ENCODE measurements at regions not wholly inside any gene's neighbourhood (a gene's known extent, or its start where the extent isn't known, plus 50 kb on each side); places are given as distances from the start of the nearest gene placed in this dataset.
"Not testable (repeated sequence)": the region's sequence is repeated elsewhere in the genome, so short reads cannot be mapped to it uniquely, and the experiment has no call there.

GRCh38 chr1:78334114-78334513 is 156.7 kb upstream of the PTGFR start:
- Histone ChIP-seq H3K4me3 (ENCODE audit: low read length) (no peak overlapping the region), H3K27me3 (ENCODE audit: control insufficient read depth, insufficient read depth, low read length) (no peaks in the 10 kb centered on the region), H3K27ac (ENCODE audit: low read length) (no peak overlapping the region), H3K4me1 (ENCODE audit: control insufficient read depth, low read depth, low read length) (no peaks in the 10 kb centered on the region), H3K9me3 (ENCODE audit: control insufficient read depth, low read depth, low read length) (no peaks in the 10 kb centered on the region), H3K9ac (ENCODE audit: low read length) (no peak overlapping the region), H3K36me3 (ENCODE audit: control insufficient read depth, low read depth, low read length) (no peaks in the 10 kb centered on the region)

DNA sequence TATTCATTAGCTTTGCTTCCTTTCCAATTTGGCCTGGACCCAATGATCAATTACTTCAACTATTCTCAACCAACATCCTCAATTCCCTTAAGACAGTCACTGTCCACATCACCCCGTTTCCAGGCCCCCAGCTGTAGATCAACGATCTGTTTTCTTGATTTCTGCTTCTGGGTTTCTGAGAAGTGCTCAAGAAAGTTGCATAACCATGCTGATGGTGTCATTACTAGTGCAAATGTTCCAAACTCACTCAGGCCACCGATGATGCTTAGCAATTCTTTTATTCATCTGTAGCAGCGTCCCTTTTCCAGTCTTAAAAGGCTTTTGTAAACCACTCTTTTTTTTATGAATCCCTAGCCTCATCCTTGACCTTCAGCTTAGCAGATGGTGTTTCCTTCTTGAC is 155.8 kb upstream of the PTGFR start:
- H3K4me3 ChIP-seq (ENCODE audit: low read length): no peak overlapping the region

GRCh38 chr1:78336751-78337150 is 154.0 kb upstream of the PTGFR start:
- H3K4me3 ChIP-seq (ENCODE audit: low read length); H3K4me1 ChIP-seq (ENCODE audit: control insufficient read depth, low read depth, low read length); H3K9me3 ChIP-seq (ENCODE audit: control insufficient read depth, low read depth, low read length); H3K27me3 ChIP-seq (ENCODE audit: control insufficient read depth, insufficient read depth, low read length); H3K9ac ChIP-seq (ENCODE audit: low read length); H3K36me3 ChIP-seq (ENCODE audit: control insufficient read depth, low read depth, low read length); H3K27ac ChIP-seq (ENCODE audit: low read length): not testable (repeated sequence)

More for the DNA sequence above, 155.8 kb upstream of the PTGFR start:
- Histone ChIP-seq H3K4me1 (ENCODE audit: control insufficient read depth, low read depth, low read length) (no peaks in the 10 kb centered on the region), H3K9ac (ENCODE audit: low read length) (no peak overlapping the region), H3K27me3 (ENCODE audit: control insufficient read depth, insufficient read depth, low read length) (no peaks in the 10 kb centered on the region), H3K27ac (ENCODE audit: low read length) (no peak overlapping the region), H3K9me3 (ENCODE audit: control insufficient read depth, low read depth, low read length) (no peaks in the 10 kb centered on the region), H3K36me3 (ENCODE audit: control insufficient read depth, low read depth, low read length) (no peaks in the 10 kb centered on the region)

DNA sequence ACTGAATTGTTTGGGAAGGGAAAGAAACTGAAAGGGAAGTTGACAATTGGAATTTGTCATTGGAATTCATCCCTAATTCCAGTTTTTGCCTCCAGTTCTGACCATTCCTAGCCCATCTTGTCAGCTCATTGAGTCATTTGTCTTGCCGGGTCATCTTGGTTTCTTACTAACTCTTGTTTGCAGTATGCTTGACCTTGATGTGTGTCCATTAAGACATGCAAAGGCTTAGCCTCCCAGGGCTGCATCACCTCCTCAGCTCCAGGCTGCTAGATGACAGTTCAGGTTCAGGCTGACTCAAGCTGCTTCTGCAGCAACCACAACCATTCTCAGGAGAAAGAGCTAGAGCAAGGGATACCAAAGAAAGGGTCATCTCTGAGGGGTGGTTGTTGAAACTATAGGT is 151.3 kb upstream of the PTGFR start:
- Histone ChIP-seq H3K27ac (ENCODE audit: low read length) (no peak overlapping the region), H3K9ac (ENCODE audit: low read length) (no peak overlapping the region), H3K9me3 (ENCODE audit: control insufficient read depth, low read depth, low read length) (no peaks in the 10 kb centered on the region), H3K36me3 (ENCODE audit: control insufficient read depth, low read depth, low read length) (no peaks in the 10 kb centered on the region), H3K4me3 (ENCODE audit: low read length) (no peak overlapping the region), H3K4me1 (ENCODE audit: control insufficient read depth, low read depth, low read length) (no peaks in the 10 kb centered on the region), H3K27me3 (ENCODE audit: control insufficient read depth, insufficient read depth, low read length) (no peaks in the 10 kb centered on the region)

DNA sequence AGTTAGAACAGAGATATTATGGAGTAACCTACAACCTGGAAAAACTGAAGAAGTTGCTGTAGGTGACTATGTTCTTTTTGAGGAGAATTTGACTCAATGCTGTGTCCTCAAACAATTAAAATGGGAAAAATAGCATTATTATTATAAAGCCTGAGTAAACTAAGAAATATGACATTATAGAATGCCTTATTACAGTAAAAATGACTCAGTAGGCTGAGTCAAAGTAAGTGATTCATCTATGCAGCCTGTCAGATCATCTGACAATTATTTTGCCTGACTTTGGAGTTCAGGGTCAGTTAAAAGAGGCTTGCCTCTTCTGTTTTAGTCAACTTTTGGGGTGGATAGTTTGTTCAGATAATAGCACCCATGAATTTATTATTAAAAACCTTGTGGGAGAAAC is 150.8 kb upstream of the PTGFR start:
- Histone ChIP-seq H3K36me3 (ENCODE audit: control insufficient read depth, low read depth, low read length) (no peaks in the 10 kb centered on the region), H3K4me1 (ENCODE audit: control insufficient read depth, low read depth, low read length) (no peaks in the 10 kb centered on the region), H3K27ac (ENCODE audit: low read length) (no peak overlapping the region), H3K27me3 (ENCODE audit: control insufficient read depth, insufficient read depth, low read length) (no peaks in the 10 kb centered on the region), H3K9me3 (ENCODE audit: control insufficient read depth, low read depth, low read length) (no peaks in the 10 kb centered on the region), H3K4me3 (ENCODE audit: low read length) (no peak overlapping the region), H3K9ac (ENCODE audit: low read length) (no peak overlapping the region)

DNA sequence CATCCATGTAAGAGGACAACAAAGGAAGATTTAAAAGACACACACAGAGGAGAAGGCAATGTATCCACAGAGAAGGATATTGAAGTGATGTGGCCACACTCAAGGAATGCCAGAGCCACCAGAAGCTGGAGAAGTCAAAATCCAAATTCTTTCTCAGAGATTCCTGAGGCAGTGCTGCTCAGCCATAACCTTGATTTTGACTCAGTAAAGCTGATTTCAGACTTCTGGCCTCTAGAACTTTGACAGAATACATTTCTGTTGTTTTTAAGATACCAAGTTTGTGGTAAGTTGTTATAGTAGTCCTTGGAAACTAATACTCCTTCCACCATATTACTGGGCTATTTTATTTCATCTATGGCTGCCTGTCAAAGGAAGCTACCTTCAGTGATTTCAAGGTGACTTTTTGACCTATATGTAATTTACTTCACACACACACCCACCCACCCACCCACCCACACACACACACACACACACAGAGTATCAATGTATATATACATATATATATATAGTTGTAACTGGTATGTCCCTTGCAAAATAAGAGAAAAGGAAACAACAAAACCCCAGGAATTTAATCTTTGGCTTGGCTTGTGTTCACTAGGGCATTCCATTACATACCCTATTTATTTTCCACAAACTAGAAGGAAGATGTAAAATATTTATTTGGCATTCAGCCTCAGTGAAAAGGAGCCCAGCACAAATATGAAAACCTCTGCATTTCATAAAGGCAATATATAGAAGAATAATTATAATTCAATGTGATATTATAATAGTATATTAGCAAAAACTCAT is 142.1 kb upstream of the PTGFR start:
- Histone ChIP-seq H3K9me3 (ENCODE audit: control insufficient read depth, low read depth, low read length) (no peaks in the 10 kb centered on the region), H3K27me3 (ENCODE audit: control insufficient read depth, insufficient read depth, low read length) (no peaks in the 10 kb centered on the region)

GRCh38 chr1:78351551-78352216 is 139.1 kb upstream of the PTGFR start:
- no peaks in the 10 kb centered on the region for H3K4me1 ChIP-seq (ENCODE audit: control insufficient read depth, low read depth, low read length)
- H3K9me3 ChIP-seq (ENCODE audit: control insufficient read depth, low read depth, low read length): no peaks in the 10 kb centered on the region
- no peak overlapping the region for H3K27ac ChIP-seq (ENCODE audit: low read length)
- no peaks in the 10 kb centered on the region for H3K27me3 ChIP-seq (ENCODE audit: control insufficient read depth, insufficient read depth, low read length)
- no peak overlapping the region for H3K4me3 ChIP-seq (ENCODE audit: low read length)
- H3K36me3 ChIP-seq (ENCODE audit: control insufficient read depth, low read depth, low read length): no peaks in the 10 kb centered on the region
- no peak overlapping the region for H3K9ac ChIP-seq (ENCODE audit: low read length)

More for the DNA sequence above, 142.1 kb upstream of the PTGFR start:
- H3K36me3 ChIP-seq (ENCODE audit: control insufficient read depth, low read depth, low read length): no peaks in the 10 kb centered on the region
- no peak overlapping the region for H3K9ac ChIP-seq (ENCODE audit: low read length)
- no peak overlapping the region for H3K4me3 ChIP-seq (ENCODE audit: low read length)
- H3K27ac ChIP-seq (ENCODE audit: low read length): no peak overlapping the region
- no peaks in the 10 kb centered on the region for H3K4me1 ChIP-seq (ENCODE audit: control insufficient read depth, low read depth, low read length)

GRCh38 chr1:78355656-78356055 is 135.1 kb upstream of the PTGFR start:
- Histone ChIP-seq H3K9ac (ENCODE audit: low read length) (no peak overlapping the region), H3K27ac (ENCODE audit: low read length) (no peak overlapping the region), H3K4me1 (ENCODE audit: control insufficient read depth, low read depth, low read length) (no peaks in the 10 kb centered on the region), H3K4me3 (ENCODE audit: low read length) (no peak overlapping the region), H3K9me3 (ENCODE audit: control insufficient read depth, low read depth, low read length) (no peaks in the 10 kb centered on the region), H3K36me3 (ENCODE audit: control insufficient read depth, low read depth, low read length) (no peaks in the 10 kb centered on the region), H3K27me3 (ENCODE audit: control insufficient read depth, insufficient read depth, low read length) (no peaks in the 10 kb centered on the region)

GRCh38 chr1:78358165-78358564 is 132.6 kb upstream of the PTGFR start:
- no peak overlapping the region for H3K4me3 ChIP-seq (ENCODE audit: low read length)

DNA sequence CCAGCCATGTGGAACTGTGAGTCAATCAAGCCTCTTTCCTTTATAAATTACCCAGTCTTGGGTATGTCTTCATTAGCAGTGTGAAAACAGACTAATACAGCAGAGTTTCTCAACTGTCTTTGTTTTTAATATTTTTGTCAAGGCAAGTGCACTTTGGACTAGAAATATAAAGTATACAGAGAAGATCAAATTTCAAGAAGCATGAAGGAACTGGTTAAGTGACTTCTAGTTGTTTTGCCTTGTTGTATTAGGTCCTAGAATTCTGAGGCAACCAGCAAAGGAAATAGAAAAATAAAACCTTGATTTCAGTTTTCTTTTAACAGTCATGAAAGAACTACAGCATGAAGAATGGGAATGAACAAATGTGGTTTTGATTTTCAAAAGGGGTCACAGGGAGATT is 131.1 kb upstream of the PTGFR start:
- no peaks in the 10 kb centered on the region for H3K27me3 ChIP-seq (ENCODE audit: control insufficient read depth, insufficient read depth, low read length)
- H3K4me3 ChIP-seq (ENCODE audit: low read length): no peak overlapping the region
- H3K27ac ChIP-seq (ENCODE audit: low read length): no peak overlapping the region
- no peaks in the 10 kb centered on the region for H3K9me3 ChIP-seq (ENCODE audit: control insufficient read depth, low read depth, low read length)
- no peaks in the 10 kb centered on the region for H3K36me3 ChIP-seq (ENCODE audit: control insufficient read depth, low read depth, low read length)
- H3K9ac ChIP-seq (ENCODE audit: low read length): no peak overlapping the region
- no peaks in the 10 kb centered on the region for H3K4me1 ChIP-seq (ENCODE audit: control insufficient read depth, low read depth, low read length)

More at GRCh38 chr1:78358165-78358564, 132.6 kb upstream of the PTGFR start:
- H3K4me1 ChIP-seq (ENCODE audit: control insufficient read depth, low read depth, low read length): no peaks in the 10 kb centered on the region
- H3K27ac ChIP-seq (ENCODE audit: low read length): no peak overlapping the region
- H3K27me3 ChIP-seq (ENCODE audit: control insufficient read depth, insufficient read depth, low read length): no peaks in the 10 kb centered on the region
- no peaks in the 10 kb centered on the region for H3K9me3 ChIP-seq (ENCODE audit: control insufficient read depth, low read depth, low read length)
- no peaks in the 10 kb centered on the region for H3K36me3 ChIP-seq (ENCODE audit: control insufficient read depth, low read depth, low read length)
- H3K9ac ChIP-seq (ENCODE audit: low read length): no peak overlapping the region

- H3K27me3 ChIP-seq (ENCODE audit: control insufficient read depth, insufficient read depth, low read length): no peaks in the 10 kb centered on the region
- no peak overlapping the region for H3K4me3 ChIP-seq (ENCODE audit: low read length)
- no peaks in the 10 kb centered on the region for H3K36me3 ChIP-seq (ENCODE audit: control insufficient read depth, low read depth, low read length)
- H3K9me3 ChIP-seq (ENCODE audit: control insufficient read depth, low read depth, low read length): no peaks in the 10 kb centered on the region
- no peaks in the 10 kb centered on the region for H3K4me1 ChIP-seq (ENCODE audit: control insufficient read depth, low read depth, low read length)
- no peak overlapping the region for H3K9ac ChIP-seq (ENCODE audit: low read length)
- H3K27ac ChIP-seq (ENCODE audit: low read length): no peak overlapping the region
Observed at GRCh38 chr1:78360584-78360983, 130.2 kb upstream of the PTGFR start.

GRCh38 chr1:78367700-78368099 is 123.1 kb upstream of the PTGFR start:
- Histone ChIP-seq H3K9me3 (ENCODE audit: control insufficient read depth, low read depth, low read length) (no peaks in the 10 kb centered on the region), H3K36me3 (ENCODE audit: control insufficient read depth, low read depth, low read length) (no peaks in the 10 kb centered on the region), H3K27me3 (ENCODE audit: control insufficient read depth, insufficient read depth, low read length) (no peaks in the 10 kb centered on the region)

More at GRCh38 chr1:78367700-78368099, 123.1 kb upstream of the PTGFR start:
- H3K4me3 ChIP-seq (ENCODE audit: low read length): no peak overlapping the region
- no peak overlapping the region for H3K9ac ChIP-seq (ENCODE audit: low read length)
- H3K27ac ChIP-seq (ENCODE audit: low read length): no peak overlapping the region
- no peaks in the 10 kb centered on the region for H3K4me1 ChIP-seq (ENCODE audit: control insufficient read depth, low read depth, low read length)
